IMR-90 (cell line): ENCODE measurements at regions not wholly inside any gene's neighbourhood (a gene's known extent, or its start where the extent isn't known, plus 50 kb on each side); places are given as distances from the start of the nearest gene placed in this dataset.

Source experiments
- ATAC-seq: fragments of 200-7000 bp; cut with Tn5 transposase; 2 replicates; pipeline ENCODE4 v1.9.1; 2020; ENCODE audit warnings: low read depth, mild to moderate bottlenecking, moderate library complexity
- BruUV-seq: library from RNA; stranded (reverse); fragments of 400-500 nt; replicated peaks from 2 replicates; lab custom pipeline; 2021; lab: Mats Ljungman, UMichigan
- CTCF ChIA-PET: fragments of 300-600 bp; formaldehyde crosslinking; extraction: SDS; loops from one replicate; lab custom pipeline; 2021; ENCODE audit warnings: antibody characterized with exemption; lab: Yijun Ruan, JAX
- POLR2A ChIA-PET: fragments of 300-600 bp; sonication (Branson Sonifier 250); formaldehyde crosslinking; loops from one replicate; lab custom pipeline; 2022; ENCODE audit warnings: antibody characterized with exemption; ENCODE audit not compliant: unreplicated experiment; lab: Charles Lee
- DNase-seq: peaks from one replicate; pipeline ENCODE4 v3.0.0; 2013
- H2AFZ ChIP-seq: replicated peaks from 2 replicates; pipeline ENCODE3; 2013; ENCODE audit warnings: low read length, mild to moderate bottlenecking; ENCODE audit not compliant: poor library complexity
- H2AK5ac ChIP-seq: 2 replicates; pipeline ENCODE4 v1.6.1; 2013; ENCODE audit warnings: low read depth, low read length, inconsistent platforms
- H2AK9ac ChIP-seq: replicated peaks from 2 replicates; pipeline ENCODE3; 2013; ENCODE audit warnings: mild to moderate bottlenecking, low read depth, low read length, moderate library complexity; ENCODE audit not compliant: poor library complexity
- H2BK120ac ChIP-seq: 2 replicates; pipeline ENCODE4 v1.6.1; 2013; ENCODE audit warnings: low read depth, low read length, inconsistent platforms
- H2BK15ac ChIP-seq: 3 replicates; pipeline ENCODE4 v1.6.1; 2013; ENCODE audit warnings: low read depth, low read length, inconsistent platforms
- H2BK20ac ChIP-seq: 2 replicates; pipeline ENCODE4 v1.6.1; 2013; ENCODE audit warnings: low read depth, mild to moderate bottlenecking, inconsistent platforms, low read length, moderate library complexity
- H2BK5ac ChIP-seq: 2 replicates; pipeline ENCODE4 v1.6.1; 2013; ENCODE audit warnings: mild to moderate bottlenecking, low read depth, low read length, inconsistent platforms; ENCODE audit not compliant: poor library complexity, severe bottlenecking
- H3K14ac ChIP-seq: replicated peaks from 2 replicates; pipeline ENCODE4 v1.6.1; 2013; ENCODE audit warnings: low read depth, low read length, inconsistent platforms
- H3K18ac ChIP-seq: 2 replicates; pipeline ENCODE4 v1.6.1; 2013; ENCODE audit warnings: low read depth, low read length, control low read depth
- H3K23ac ChIP-seq: 2 replicates; pipeline ENCODE4 v1.6.1; 2013; ENCODE audit warnings: low read depth, low read length, inconsistent platforms
- H3K27ac ChIP-seq: 2 replicates; pipeline ENCODE4 v1.5.1; 2013; ENCODE audit warnings: mild to moderate bottlenecking, control low read depth, low read length; ENCODE audit not compliant: insufficient read depth
- H3K27me3 ChIP-seq: 2 replicates; pipeline ENCODE4 v1.6.1; 2013; ENCODE audit warnings: low read length; ENCODE audit not compliant: control insufficient read depth, insufficient read depth
- H3K36me3 ChIP-seq: 2 replicates; pipeline ENCODE4 v1.6.1; 2013; ENCODE audit warnings: low read length, mixed read lengths; ENCODE audit not compliant: control insufficient read depth, insufficient read depth
- H3K4ac ChIP-seq: 2 replicates; pipeline ENCODE4 v1.6.1; 2013; ENCODE audit warnings: low read depth, low read length, inconsistent platforms
- H3K4me1 ChIP-seq: 2 replicates; pipeline ENCODE4 v1.6.1; 2013; ENCODE audit warnings: low read length, mixed read lengths; ENCODE audit not compliant: control insufficient read depth, insufficient read depth
- H3K4me2 ChIP-seq: 2 replicates; pipeline ENCODE4 v1.6.1; 2013; ENCODE audit warnings: low read depth, mild to moderate bottlenecking, control low read depth, low read length, moderate library complexity
- H3K4me3 ChIP-seq: 2 replicates; pipeline ENCODE4 v1.5.1; 2013; ENCODE audit warnings: low read depth, mild to moderate bottlenecking, control low read depth, low read length, moderate library complexity; ENCODE audit not compliant: insufficient read depth
- H3K56ac ChIP-seq: 2 replicates; pipeline ENCODE4 v1.6.1; 2013; ENCODE audit warnings: low read length, inconsistent platforms; ENCODE audit not compliant: insufficient read depth; ENCODE audit errors: extremely low read depth
- H3K79me1 ChIP-seq, 2 experiments: 2 replicates each; pipeline ENCODE4 v1.6.1; 2013; ENCODE audit warnings: low read length in 2 of 2, inconsistent platforms in 1 of 2, low read depth in 1 of 2
- H3K9ac ChIP-seq: 2 replicates; pipeline ENCODE4 v1.6.1; 2013; ENCODE audit warnings: low read depth, low read length, control low read depth
- H3K9me1 ChIP-seq: 2 replicates; pipeline ENCODE4 v1.6.1; 2013; ENCODE audit warnings: low read length, inconsistent platforms; ENCODE audit not compliant: insufficient read depth
- H3K9me3 ChIP-seq: 2 replicates; pipeline ENCODE4 v1.6.1; 2013; ENCODE audit warnings: low read length; ENCODE audit not compliant: control insufficient read depth, insufficient read depth
- H4K20me1 ChIP-seq: 2 replicates; pipeline ENCODE4 v1.6.1; 2013; ENCODE audit warnings: low read length, inconsistent platforms; ENCODE audit not compliant: insufficient read depth
- H4K5ac ChIP-seq: 2 replicates; pipeline ENCODE4 v1.6.1; 2013; ENCODE audit warnings: mild to moderate bottlenecking, low read depth, low read length, control low read depth
- H4K8ac ChIP-seq, 2 experiments: 2 replicates each; pipeline ENCODE4 v1.6.1; 2013; ENCODE audit warnings: low read depth in 2 of 2, low read length in 2 of 2, control low read depth in 1 of 2, inconsistent platforms in 1 of 2
- H4K91ac ChIP-seq: 2 replicates; pipeline ENCODE4 v1.6.1; 2013; ENCODE audit warnings: low read depth, low read length, inconsistent platforms; ENCODE audit not compliant: insufficient read depth
- BHLHE40 ChIP-seq: fragments of 150-350 bp; IDR thresholded peaks from 2 replicates; pipeline ENCODE4 v1.6.1; 2016; ENCODE audit warnings: mild to moderate bottlenecking, low read depth, low read length
- CEBPB ChIP-seq: IDR thresholded peaks from 2 replicates; pipeline ENCODE4 v1.6.1; 2012; ENCODE audit warnings: low read depth, low read length, improper control_type of control experiment
- CHD1 ChIP-seq: IDR thresholded peaks from 2 replicates; pipeline ENCODE4 v1.6.1; 2012; ENCODE audit warnings: low read depth, low read length, improper control_type of control experiment
- CTCF ChIP-seq: conservative IDR thresholded peaks from 2 replicates; pipeline ENCODE4 v1.5.1; 2012; ENCODE audit warnings: mild to moderate bottlenecking, low read depth, low read length, improper control_type of control experiment
- ELK1 ChIP-seq: fragments of 150-350 bp; IDR thresholded peaks from 2 replicates; pipeline ENCODE4 v1.6.1; 2016; ENCODE audit warnings: low read depth, mild to moderate bottlenecking, low read length, moderate library complexity, borderline replicate concordance
- FOS ChIP-seq: fragments of 150-350 bp; IDR thresholded peaks from 2 replicates; pipeline ENCODE4 v1.6.1; 2016; ENCODE audit warnings: low read depth, low read length
- MAFK ChIP-seq: IDR thresholded peaks from 2 replicates; pipeline ENCODE4 v1.6.1; 2012; ENCODE audit warnings: low read depth, low read length, improper control_type of control experiment
- MAZ ChIP-seq: IDR thresholded peaks from 2 replicates; pipeline ENCODE4 v1.6.1; 2012; ENCODE audit warnings: low read depth, mild to moderate bottlenecking, low read length, improper control_type of control experiment, moderate library complexity, borderline replicate concordance
- MXI1 ChIP-seq: IDR thresholded peaks from 2 replicates; pipeline ENCODE4 v1.6.1; 2012; ENCODE audit warnings: low read depth, mild to moderate bottlenecking, low read length, moderate library complexity, borderline replicate concordance
- NFE2L2 ChIP-seq: fragments of 150-350 bp; IDR thresholded peaks from 2 replicates; pipeline ENCODE4 v1.6.1; 2016; ENCODE audit warnings: low read depth, mild to moderate bottlenecking, low read length
- RAD21 ChIP-seq: IDR thresholded peaks from 2 replicates; pipeline ENCODE4 v1.6.1; 2012; ENCODE audit warnings: low read length, improper control_type of control experiment
- RCOR1 ChIP-seq: IDR thresholded peaks from 2 replicates; pipeline ENCODE4 v1.6.1; 2012; ENCODE audit warnings: mild to moderate bottlenecking, low read length, improper control_type of control experiment; ENCODE audit not compliant: insufficient replicate concordance
- RFX5 ChIP-seq: IDR thresholded peaks from 2 replicates; pipeline ENCODE4 v1.8.0; 2012; ENCODE audit warnings: low read depth, mild to moderate bottlenecking, low read length, moderate library complexity
- SMC3 ChIP-seq: fragments of 150-350 bp; IDR thresholded peaks from 2 replicates; pipeline ENCODE4 v1.6.1; 2016; ENCODE audit warnings: low read depth, mild to moderate bottlenecking, antibody characterized with exemption, low read length, moderate library complexity
- USF2 ChIP-seq: fragments of 150-350 bp; IDR thresholded peaks from 2 replicates; pipeline ENCODE4 v1.6.1; 2017; ENCODE audit warnings: mild to moderate bottlenecking, antibody characterized with exemption, low read length, low read depth
- WGBS, 2 experiments: methylation state at CpG; one replicate each; pipeline versions ENCODE4 v1.1.5 to v1.1.7; 2013; ENCODE audit warnings: missing lambda C conversion rate in 2 of 2; ENCODE audit not compliant: insufficient read length in 1 of 2; ENCODE audit errors: extremely low coverage in 2 of 2; 5-methylcytosine and 5-hydroxymethylcytosine counted together
- dilution Hi-C: fragments of 300-500 bp; cut with HindIII; formaldehyde crosslinking; loops from one replicate; pipeline ENCODE4 v1.14.3; 2018; ENCODE audit warnings: low sequenced_read_pairs; ENCODE audit not compliant: unreplicated experiment
- in situ Hi-C: fragments of 300-500 bp; cut with MboI; formaldehyde crosslinking; loops from 3 replicates; pipeline ENCODE4 v1.14.3; 2019; ENCODE audit warnings: low sequenced_read_pairs, inconsistent platforms, mixed read lengths
- intact Hi-C: fragments of 100-400 bp; cut with micrococcal nuclease; formaldehyde crosslinking; loops from 2 replicates; pipeline ENCODE4 v1.10.0; 2022

- Histone ChIP-seq H2BK15ac (no peak overlapping the region), H3K4me1 (no peaks in the 10 kb centered on the region), H3K9me3 (no peaks in the 10 kb centered on the region), H3K4me3 (no peak overlapping the region), H2BK20ac (no peak overlapping the region), H3K18ac (no peak overlapping the region), H3K14ac (no peak overlapping the region), H3K4ac (no peak overlapping the region), H3K9me1 (no peaks in the 10 kb centered on the region), H3K9ac (no peak overlapping the region), H2AK5ac (no peak overlapping the region), H4K8ac (no peak overlapping the region), H4K91ac (no peak overlapping the region), H2BK120ac (no peak overlapping the region), H3K27me3 (no peaks in the 10 kb centered on the region), H3K56ac (no peak overlapping the region), H3K36me3 (no peaks in the 10 kb centered on the region), H2BK5ac (no peak overlapping the region), H3K27ac (no peak overlapping the region), H4K20me1 (no peaks in the 10 kb centered on the region), H2AFZ (no peak overlapping the region), H3K23ac (no peak overlapping the region), H4K5ac (no peak overlapping the region), H2AK9ac (no peak overlapping the region), H3K79me1 (no peaks in the 10 kb centered on the region), H3K4me2 (no peak overlapping the region)
- TF ChIP-seq FOS (no peak), CHD1 (no peak), RCOR1 (no peak), MXI1 (no peak), SMC3 (no peak), CEBPB (no peak), BHLHE40 (no peak), CTCF (no peak), USF2 (no peak), ELK1 (no peak), MAFK (no peak), RAD21 (no peak), MAZ (no peak), NFE2L2 (no peak), RFX5 (no peak)
- dilution Hi-C loops (no loop called here), intact Hi-C loops (no loop called here), in situ Hi-C loops (no loop called here)
- ATAC-seq (no peak), DNase-seq (no peak)
- POLR2A ChIA-PET, result no interaction called here
- no TSS peak for BruUV-seq
- CTCF ChIA-PET, result no interaction called here
- WGBS, 2 experiments, result no CpG with 5 or more reads among the region's 4 CpGs
These were observed 65.8 kb downstream of the GPR101 start for GRCh38 chrX:136967966-136968365.
